Right forelimb (tissue), 1 donor: ENCODE measurements at regions not wholly inside any gene's neighbourhood (a gene's known extent, or its start where the extent isn't known, plus 50 kb on each side); places are given as distances from the start of the nearest gene placed in this dataset.

Source experiments
- DNase-seq: peaks from one replicate; pipeline ENCODE4 v3.0.0-alpha.2; 2018

DNA sequence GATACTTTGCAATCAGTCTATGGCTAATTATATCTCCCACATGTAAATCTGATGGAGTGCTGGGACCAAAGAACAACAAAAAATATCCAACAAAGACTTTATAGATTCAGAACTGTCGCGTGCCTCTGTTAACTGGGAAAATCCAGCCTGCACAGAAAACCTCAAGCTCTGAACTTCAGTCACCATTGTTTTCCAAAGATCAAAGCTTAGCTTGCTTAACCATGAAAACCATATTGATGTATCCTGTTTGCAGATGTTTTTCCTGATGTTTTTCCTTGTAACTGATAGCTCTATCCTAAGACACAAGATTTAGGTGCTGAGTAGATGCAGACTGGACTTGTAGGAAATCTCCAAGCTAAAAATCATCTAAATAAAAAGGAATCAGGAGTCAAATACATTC lies 163.7 kb downstream of the GXYLT1 start:
- DNase-seq = no peak

DNA sequence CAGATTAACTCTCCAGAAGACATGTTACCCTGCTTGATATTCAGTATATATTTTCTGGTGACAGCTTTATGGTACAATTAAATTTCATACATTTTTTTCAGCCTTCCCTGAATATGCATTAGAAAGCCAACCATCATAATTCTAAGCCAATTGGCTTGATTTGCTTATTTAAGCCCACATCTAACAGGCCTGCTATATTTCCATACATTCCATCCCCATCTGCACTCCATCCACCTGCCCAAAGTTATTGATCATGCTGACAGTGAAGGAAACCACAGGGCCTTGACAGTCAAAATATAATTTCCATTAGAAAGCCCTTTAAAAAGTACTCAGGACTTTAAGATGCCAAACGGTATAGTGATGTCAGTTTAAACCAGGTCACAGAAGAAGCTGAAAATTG lies 164.3 kb downstream of the GXYLT1 start:
- no peak for DNase-seq

DNA sequence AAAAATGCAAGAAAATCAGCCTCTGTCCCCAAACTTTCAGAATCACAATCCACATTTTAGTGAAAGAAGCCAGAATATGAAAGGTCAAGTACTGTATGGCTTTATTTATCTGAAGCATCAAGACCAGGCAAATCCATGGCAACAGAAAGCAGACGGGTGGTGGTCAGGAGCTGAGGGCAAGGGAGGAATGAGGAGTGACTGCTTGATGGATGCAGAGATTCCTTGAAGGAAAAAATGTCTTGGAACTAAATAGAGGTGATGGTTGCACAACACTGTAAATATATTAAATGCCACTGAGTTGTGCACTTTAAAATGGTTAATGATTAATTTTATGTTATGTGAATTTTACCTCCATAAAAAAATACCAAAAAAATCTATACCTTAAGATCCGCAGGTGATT lies 165.1 kb downstream of the GXYLT1 start:
- no peak for DNase-seq

DNA sequence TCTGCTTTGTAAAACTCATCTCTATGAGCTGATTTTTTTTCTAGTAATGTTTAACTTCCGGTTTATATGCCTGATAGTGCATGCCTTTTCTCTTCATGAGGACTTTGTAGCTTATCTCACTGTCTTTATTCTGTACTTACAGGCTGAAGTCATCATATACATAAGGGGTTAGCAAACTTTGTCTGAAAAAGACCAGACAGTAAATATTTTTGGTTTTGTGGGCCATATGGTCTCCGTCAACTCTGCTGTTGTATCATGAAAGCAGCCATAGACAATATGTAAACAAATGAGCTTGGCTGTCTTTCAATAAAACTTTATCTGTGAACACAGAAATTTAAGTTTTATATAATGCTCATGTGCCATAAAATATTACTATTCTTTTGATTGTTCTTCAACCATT lies 172.1 kb downstream of the GXYLT1 start:
- no peak for DNase-seq

DNA sequence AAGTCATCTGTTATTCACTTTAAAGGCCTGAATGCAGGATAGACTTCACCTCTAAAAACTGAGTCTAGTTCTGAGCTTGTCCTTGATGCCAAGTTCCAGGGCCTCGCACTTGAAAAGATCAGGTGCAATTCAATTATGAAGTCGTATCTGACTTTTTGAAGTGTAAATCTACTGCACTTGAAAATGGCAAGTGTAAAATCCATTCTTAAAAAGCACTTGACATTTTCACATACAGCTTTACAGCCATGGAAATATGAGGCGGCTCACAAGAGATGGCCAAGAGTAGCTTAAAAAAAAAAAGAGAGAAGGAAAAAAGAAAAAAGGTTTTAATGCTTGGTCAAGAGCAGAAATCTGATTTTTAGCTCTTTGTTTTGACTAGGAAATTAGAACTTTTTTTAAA lies 172.5 kb downstream of the GXYLT1 start:
- DNase-seq = no peak

DNA sequence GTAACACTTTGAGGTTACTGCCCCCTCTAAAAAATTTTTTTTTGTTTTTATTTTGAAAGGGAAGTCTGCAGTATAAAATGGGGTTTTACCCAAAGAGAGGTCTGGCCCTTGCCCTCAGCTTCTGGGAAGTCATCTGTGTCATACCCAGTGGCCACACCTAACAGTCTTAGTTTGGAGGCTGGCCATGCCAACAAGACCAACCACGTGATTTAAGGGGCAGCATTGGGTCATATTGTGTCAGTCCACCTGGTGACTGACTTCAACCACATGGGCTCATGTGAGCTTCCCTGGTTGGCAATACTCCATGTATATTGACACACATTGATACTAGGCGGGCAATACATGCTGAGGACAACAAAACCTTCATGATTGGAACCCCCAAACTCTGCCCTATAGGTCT lies 173.9 kb downstream of the GXYLT1 start:
- DNase-seq = no peak

DNA sequence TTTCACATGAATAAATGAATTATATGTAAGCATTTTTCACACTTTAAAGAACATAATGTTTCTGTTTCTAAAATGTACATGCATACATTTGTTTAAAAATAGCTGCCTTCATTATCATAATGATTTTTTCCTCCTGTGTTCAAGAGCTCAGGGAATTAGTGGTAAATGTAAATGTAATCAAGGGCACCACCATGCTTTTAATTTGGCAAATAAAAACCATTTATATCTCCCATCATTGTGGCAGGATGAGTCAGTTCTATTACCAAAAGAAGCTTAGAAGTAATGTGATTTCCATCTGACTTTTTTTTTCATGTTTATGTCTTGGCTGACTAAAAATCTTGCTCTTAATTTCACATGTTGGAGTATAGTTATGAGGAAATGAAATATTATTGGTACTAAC lies 176.1 kb downstream of the GXYLT1 start:
- DNase-seq = no peak

DNA sequence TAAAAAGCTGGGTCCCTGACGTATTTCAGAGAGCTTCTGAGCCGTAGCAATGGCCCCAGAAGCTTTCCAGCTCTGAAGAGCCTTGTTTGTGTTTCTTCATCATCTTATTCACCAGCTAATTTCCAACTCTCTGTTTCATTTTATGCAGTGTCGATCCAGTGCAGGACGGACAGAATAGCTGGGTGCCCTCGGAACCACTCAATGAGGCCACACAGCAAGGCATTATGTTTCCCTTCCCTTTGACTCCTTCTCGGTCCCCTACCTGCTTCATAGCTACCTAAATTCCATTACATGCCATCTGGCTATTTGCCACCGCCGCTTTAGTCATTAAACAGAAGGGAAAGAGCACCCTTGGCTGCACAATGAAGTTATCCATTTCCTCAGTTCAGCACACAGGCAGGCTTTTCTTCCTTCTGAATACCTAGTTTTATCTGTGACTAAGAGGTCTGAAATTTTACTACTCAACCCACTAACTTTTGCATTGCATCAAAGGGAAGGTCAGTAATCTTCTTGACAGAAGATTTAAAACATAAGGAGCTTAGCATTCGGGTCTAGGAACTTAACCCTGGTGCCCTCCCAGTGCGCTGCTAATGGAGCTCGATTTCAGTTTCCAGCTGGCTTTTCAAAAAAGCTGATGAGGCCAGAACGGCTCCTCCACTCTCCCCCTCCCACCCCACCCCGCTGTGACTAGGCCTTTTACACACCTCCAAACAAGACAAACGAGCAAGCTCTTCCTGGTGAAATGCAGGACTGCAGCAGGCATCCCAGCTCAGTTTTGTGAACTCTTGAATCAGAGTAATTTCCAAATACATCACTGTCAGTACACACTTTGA lies 176.8 kb downstream of the GXYLT1 start:
- no peak for DNase-seq

DNA sequence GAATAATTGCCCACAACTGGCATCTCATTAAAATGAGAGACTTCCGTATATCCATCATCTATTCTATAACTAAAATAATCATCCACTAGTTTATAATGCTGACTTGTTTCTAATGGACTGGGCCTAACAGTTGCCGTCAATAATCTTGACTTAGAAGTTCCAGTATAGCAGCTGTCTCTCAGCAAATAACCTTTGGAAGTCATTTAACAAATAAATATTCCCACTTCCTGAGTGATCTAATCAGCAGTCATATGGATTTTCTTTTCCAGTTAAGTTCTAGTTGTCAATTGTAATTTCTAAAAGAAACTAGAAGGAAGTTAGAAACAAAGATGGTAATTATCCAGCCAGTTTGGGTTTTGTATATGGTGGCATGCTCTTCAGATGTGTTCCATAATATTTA lies 177.8 kb downstream of the GXYLT1 start:
- DNase-seq = no peak

DNA sequence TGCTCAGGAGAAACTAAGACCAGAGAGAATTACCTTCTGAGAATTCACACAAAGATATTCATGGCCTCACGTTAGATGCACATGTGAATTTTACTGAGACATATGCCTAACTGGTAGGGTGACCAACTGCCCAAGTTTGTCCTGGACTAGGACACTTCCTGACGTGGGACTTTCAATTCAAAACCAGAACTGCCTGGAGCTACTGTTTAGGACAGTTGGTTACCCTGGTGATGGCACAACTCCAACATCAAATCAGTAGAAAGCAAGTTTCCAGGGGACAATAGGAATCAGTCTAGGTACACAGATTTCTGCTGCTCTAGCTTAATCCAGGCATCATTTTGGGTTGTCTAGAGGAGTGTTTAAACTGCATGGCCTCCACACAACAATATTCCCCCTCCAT lies 178.7 kb downstream of the GXYLT1 start:
- DNase-seq = no peak

DNA sequence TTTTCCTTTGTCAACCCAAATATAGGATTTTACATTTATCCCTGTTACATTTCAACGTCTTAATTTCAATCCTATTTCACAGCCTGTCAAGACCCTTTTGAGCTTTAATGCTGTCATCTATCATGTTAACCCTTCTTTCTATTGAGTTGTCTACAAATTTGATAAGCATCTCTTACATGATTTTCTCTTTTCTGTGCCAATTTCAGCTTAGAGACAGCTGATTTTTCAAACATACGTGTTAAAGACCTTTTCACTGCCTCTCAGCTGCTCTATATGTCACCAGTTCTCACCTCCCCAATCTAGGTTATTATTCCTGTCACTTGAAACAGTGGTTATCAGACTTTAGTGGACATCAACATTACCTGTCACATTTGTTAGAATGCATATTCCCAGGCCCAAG lies 181.3 kb downstream of the GXYLT1 start:
- no peak for DNase-seq

DNA sequence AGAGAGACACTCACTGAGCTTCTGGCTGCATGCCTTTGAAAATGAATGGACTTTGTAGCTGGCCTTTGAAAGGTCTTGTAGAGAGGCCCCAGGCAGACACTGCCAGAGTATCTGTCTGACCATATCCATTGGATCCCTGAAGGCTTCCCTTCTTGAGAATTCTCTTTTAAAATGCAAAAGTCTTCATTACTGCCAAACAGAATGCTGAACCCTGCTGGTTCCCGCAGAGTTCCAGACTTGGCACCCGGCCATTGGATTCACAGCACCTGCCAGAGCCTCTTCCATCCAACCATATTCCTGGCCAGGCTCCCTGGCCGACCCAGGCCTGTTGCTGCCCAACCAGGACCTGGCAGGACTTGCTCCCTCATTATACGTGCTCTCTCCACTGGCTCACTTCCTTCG lies 182.5 kb downstream of the GXYLT1 start:
- DNase-seq = peak; percentile 56

DNA sequence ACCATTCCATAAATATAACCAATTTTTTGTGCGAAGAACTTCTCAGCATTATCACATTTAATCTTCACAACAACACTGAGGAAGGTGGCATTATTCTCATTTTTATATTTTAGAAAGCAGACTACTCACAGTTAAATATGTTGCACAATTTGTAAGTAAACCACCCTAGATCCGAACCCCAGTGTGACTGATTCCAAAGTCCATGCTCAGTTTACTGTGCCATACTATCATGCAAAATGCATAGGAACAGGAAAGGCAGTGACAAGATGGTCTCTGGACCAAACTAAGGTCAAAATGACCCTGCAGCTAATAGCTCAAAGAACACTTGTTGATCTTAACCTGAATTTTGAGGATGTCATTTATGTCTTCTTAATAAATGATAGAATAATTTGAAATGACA lies 185.4 kb downstream of the GXYLT1 start:
- no peak for DNase-seq

DNA sequence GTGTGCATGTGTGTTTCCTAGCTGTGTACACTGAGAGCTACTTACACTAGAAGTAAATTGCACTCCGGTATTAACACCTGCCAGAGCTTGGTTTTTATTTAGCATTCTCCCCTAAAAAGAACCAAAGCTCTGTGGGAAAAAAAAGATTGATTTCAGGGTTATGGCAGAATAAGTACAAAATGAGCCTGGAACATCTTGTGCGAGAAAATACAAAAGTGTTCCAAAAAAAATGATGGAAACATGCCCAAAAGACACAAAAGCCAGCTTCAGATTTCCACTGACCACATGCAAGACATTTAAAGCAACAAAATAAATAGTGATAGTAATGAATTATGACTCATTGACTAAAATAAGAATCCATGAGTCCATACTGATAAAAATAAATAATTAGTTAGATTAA lies 188.3 kb downstream of the GXYLT1 start:
- DNase-seq = no peak

DNA sequence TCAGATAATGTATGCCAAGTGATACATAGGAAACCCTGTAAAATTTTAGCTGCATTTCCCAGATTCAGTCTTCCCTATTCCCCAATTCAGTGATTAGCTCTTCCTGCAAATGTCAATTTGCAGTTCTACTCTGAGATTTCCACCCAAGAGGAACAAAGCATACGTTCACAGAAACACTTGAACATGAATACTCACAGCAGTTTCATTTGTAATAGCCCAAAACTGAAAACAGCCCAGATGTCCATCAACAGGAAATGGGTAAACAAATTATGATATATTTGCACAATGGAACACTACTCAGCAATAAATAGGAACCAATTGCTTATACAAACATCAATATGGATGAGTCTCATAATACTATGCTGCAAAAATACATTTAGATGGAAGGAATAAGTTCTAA lies 194.2 kb downstream of the GXYLT1 start:
- no peak for DNase-seq

DNA sequence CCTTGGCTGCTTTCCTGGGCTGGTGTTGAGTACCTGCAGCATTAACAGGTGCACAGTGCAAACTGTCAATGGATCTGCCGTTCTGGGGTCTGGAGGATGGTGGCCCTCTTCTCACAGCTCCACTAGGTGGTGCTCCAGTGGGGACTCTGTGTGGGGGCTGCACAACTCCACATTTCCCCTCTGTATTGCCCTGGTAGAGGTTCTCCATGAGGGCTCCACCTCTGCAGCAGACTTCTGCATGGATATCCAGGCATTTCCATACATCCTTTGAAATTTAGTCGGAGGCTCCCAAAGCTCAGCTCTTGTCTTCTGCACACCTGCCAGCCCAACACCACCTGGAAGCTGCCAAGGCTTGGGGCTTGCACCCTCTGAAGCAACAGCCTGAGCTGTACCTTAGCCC lies 198.6 kb downstream of the GXYLT1 start:
- DNase-seq = no peak

DNA sequence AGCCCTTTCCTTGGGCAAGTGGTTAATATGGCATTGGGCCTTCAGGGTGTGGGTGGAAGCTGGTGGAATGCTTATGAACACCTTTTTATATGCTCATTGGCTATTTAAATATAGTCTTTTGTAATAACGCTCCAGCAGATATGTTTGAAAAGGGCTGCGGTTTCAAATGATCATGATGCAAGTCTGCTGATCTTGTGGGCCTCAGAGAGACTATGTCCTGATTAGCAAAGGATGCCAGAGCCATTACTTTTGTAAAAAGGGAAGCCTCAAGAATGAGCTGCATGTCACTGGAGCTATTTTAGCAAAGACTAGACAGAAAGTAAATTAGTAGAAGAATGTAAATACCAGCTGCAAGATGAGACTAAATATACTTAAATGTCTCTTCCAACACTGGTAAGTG lies 200.5 kb downstream of the GXYLT1 start:
- DNase-seq = no peak

DNA sequence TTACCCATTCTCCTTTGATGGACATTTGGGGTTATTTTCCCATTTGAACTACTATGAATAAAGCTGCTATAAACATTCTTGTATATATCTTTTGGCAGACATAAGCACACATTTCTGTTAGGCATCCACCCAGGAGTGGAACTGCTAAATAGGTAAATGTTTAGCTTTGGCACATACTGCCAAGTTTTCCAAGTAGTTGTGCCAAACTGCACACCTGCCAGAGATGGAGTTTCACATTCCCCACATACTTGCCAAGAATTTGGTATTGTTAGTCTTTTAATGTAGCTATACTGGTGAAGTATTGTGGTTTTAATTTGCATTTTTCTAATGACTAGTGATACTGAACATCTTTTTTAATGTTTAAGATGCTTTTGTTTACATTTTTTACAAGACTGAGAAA lies 201.0 kb downstream of the GXYLT1 start:
- DNase-seq = no peak

DNA sequence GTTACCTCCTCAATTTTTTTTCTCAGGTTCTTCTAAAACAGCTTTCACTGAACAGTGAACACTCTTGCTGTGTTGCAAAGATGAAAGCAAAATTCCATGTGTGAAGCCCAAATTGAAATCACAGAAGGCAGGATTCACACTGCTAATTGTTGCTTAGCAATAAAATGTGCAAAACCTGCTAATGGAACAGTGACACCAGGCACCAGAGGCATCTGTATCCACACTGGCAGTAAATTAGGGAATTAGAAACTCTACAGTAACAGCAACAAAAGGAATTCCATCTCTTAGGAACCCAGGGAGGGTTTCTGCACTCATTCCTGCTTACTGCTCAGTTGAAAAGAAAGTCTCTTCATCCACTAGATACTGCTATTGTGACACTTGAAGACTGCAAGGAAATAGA lies 202.3 kb downstream of the GXYLT1 start:
- DNase-seq = no peak

DNA sequence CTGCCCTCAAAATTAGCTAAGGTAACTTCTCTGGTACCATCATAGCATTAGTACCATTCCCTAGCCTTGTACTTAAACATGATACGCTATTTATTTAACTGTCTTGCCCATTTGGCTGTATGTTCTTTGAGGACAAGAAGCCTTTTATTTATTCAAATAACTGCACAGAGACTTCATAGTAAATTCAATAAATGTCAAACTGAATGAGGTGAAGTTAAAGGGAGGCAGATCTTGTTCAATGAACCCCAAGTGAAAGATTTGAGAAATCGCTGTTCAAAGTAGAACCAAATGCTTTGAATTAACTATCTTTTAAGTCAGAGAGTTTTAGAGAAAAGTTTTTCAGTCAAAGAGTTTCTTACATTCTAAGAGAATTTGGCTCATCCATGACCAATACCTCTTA lies 203.6 kb downstream of the GXYLT1 start:
- no peak for DNase-seq

DNA sequence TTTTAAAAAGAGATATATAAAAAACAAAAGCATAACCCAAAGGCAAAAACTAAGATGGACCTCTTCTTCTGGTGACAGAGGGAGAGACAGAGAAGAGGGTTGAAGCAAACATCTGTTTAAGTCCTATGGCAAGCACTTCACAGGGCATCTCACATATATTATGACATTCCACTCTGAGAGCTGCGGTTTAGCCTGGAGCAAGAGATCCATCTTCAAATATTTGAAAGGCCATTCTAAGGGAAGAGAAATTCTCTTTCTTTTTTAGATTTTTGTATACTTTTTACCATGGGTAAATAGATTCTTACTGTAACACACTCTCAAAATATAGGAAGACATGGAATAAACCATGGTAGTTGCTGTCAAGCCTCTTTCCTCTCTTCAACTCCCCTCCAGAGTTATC lies 204.1 kb downstream of the GXYLT1 start:
- no peak for DNase-seq

DNA sequence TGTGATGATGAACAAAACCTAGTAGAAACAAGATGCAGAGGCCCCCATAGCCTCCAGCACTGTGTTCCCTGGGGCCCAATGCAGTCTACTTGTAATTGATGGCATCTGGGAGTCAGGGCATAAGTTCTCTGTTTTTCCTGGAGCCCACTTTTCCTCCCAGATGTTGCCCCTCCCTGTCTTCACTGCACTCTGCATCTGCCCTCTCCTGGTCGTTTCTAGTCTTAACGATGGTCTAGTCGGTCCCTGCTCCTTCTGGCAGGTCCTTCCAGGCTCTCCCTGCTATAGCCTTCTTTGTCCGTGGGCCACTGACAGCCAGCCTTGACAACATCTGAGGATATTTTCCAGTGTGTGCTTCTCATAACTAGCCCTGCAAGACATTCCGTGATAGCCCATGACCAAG lies 208.3 kb downstream of the GXYLT1 start:
- no peak for DNase-seq

DNA sequence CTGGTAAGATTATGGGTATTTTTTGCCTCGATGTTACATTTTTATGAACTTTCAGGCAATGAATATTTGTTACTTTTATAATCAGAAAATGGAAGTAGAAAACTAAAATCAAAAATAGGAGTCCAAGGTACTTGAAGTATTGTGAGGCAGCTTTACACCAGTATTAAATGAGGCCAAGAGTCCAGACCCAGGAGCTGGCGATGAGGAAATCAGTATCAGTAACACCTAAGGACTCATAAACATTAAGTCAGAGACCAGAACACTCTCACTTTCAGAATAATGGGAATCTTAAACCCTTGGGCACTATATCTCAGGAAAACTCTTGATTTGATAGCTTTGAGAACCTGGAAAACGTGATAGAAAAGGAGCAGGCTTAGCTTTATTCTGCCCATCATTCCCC lies 208.8 kb downstream of the GXYLT1 start:
- no peak for DNase-seq

DNA sequence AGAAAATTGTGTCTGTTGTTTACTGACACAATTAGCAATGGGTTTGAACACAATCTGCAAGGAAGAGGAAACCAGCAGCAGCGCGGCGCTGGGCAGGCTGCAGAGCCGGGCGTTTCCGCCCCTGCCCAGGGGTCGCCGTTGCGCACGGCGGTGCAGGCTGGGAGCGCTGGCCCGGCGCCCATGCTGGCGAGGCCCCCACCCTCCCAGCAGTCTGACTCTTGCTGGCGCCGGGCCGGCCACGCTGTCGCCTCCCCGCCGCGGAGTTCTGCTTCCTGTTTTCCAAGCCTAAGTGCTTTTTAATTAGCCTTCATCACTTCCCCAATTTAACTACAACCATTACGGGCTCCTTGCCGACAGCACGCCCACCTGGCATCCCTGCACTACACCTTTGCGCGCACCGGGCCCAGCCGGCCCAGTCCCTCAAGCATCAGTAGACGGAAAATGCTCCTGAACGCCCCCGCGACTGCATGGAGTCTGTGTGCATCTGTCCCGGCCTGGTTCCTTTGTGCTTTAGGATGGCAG lies 212.1 kb downstream of the GXYLT1 start:
- DNase-seq = peak; percentile 76

DNA sequence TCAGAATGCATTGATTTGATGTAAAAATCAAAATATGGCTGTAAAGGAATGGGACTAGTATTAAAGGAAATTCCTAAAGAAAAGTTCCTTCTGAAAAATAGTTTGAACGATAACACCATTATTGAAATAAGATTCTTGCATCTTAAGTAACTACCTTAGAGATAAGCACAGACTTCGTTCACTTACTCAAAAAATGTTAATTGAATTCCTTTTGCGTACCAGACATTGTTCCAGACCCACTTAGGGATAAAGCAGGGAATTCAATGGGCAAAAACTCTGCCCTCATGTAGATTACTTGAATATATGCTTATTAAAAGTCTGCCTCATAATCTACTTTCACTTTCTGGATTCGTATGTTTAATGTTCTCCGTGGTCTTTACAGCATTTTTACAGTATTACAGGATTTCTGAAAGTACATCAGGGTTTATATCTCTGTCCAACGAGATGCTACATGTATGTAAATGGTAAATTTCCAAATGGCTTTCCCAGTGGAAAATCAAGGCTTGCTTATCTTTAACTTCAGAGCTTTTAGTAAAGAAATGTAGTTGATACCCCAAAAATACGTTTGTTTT lies 213.7 kb downstream of the GXYLT1 start:
- DNase-seq = no peak
